ENCODE measurements at regions not wholly inside any gene's neighbourhood (a gene's known extent, or its start where the extent isn't known, plus 50 kb on each side); places are given as distances from the start of the nearest gene placed in this dataset.
A peak's percentile ranks its signal among the peaks of the same experiment; 100 is the strongest.

DNA sequence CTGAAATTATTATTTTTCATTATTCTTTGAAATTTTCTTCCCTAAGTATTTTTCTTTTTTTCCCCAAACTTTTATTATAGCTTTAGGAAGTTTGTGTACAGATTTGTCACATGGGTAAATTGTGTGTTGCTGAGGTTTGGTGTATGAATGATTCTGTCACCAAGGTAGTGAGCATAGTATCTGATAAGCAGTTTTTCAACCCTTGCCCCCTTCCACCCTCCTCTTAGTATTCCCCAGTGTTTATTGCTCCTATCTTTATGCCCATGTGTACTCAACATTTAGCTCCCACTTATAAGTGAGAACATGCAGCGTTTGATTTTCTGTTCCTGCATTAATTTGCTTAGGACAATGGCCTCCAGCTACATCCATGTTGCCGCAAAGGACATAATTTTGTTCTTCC is 103.9 kb upstream of the MAGEB2 start:
- Histone ChIP-seq H3K27ac (ENCODE audit: low read depth, low read length, poor library complexity, severe bottlenecking) (no peak overlapping the region), H3K4me1 (ENCODE audit: insufficient read depth, low read length, poor library complexity, severe bottlenecking) (no peaks in the 10 kb centered on the region), H3K9me3 (ENCODE audit: low read length) (no peaks in the 10 kb centered on the region), H3K79me2 (ENCODE audit: insufficient read depth, low read depth, low read length) (no peaks in the 10 kb centered on the region), H3K4me2 (ENCODE audit: low read length) (no peak overlapping the region), H3K9me2 (ENCODE audit: insufficient read depth, low read length) (no peaks in the 10 kb centered on the region), H3K4me3 (ENCODE audit: low read depth, low read length, poor library complexity, severe bottlenecking) (no peak overlapping the region), H2AFZ (ENCODE audit: low read length) (no peak overlapping the region), H4K20me1 (ENCODE audit: insufficient read depth, low read length) (no peaks in the 10 kb centered on the region), H3K36me3 (ENCODE audit: insufficient read depth, low read length) (no peaks in the 10 kb centered on the region)
- ChIA-PET CTCF (ENCODE audit: unreplicated experiment) (no interaction called here), POLR2A (interaction anchor here (0.9 to 1.2 kb wide), 2 partner anchors 13 to 17 kb away, joined by 3 read pairs; no protein-coding TSS in a partner anchor)
- DNase-seq (ENCODE audit: low spot score): no peak
- TF ChIP-seq CTCF (conservative IDR thresholded peaks at IDR 0.05; ENCODE audit: low read length) (no peak), EZH2phosphoT487 (IDR thresholded peaks at IDR 0.05; ENCODE audit: borderline replicate concordance, low read depth, low read length) (no peak)
- no TSS peak for BruUV-seq (replicated peaks)
- intact Hi-C loops (cut with micrococcal nuclease; ENCODE audit: unreplicated experiment): no loop called here

GRCh38 chrX:30141966-30142365 is 73.4 kb upstream of the MAGEB2 start:
- ChIA-PET POLR2A (no interaction called here), CTCF (ENCODE audit: unreplicated experiment) (no interaction called here)
- DNase-seq (ENCODE audit: low spot score): peak; percentile 27
- Histone ChIP-seq H3K27ac (ENCODE audit: low read depth, low read length, poor library complexity, severe bottlenecking) (no peak overlapping the region), H3K4me3 (ENCODE audit: low read depth, low read length, poor library complexity, severe bottlenecking) (no peak overlapping the region), H3K9me3 (ENCODE audit: low read length) (no peaks in the 10 kb centered on the region), H3K9me2 (ENCODE audit: insufficient read depth, low read length) (no peaks in the 10 kb centered on the region), H3K4me2 (ENCODE audit: low read length) (no peak overlapping the region), H4K20me1 (ENCODE audit: insufficient read depth, low read length) (no peaks in the 10 kb centered on the region), H3K79me2 (ENCODE audit: insufficient read depth, low read depth, low read length) (no peaks in the 10 kb centered on the region), H3K4me1 (ENCODE audit: insufficient read depth, low read length, poor library complexity, severe bottlenecking) (no peaks in the 10 kb centered on the region), H2AFZ (ENCODE audit: low read length) (no peak overlapping the region), H3K36me3 (ENCODE audit: insufficient read depth, low read length) (no peaks in the 10 kb centered on the region)
- intact Hi-C loops (cut with micrococcal nuclease; ENCODE audit: unreplicated experiment): loop anchor here (5.0 kb wide), 1 partner anchor 360 kb away; no protein-coding TSS in a partner anchor
- TF ChIP-seq CTCF (conservative IDR thresholded peaks at IDR 0.05; ENCODE audit: low read length) (peak; percentile 55), EZH2phosphoT487 (IDR thresholded peaks at IDR 0.05; ENCODE audit: borderline replicate concordance, low read depth, low read length) (no peak)
- BruUV-seq (replicated peaks): no TSS peak

GRCh38 chrX:30144221-30144620 is 71.1 kb upstream of the MAGEB2 start:
- H3K9me2 ChIP-seq (ENCODE audit: insufficient read depth, low read length): no peaks in the 10 kb centered on the region
- no peak overlapping the region for H2AFZ ChIP-seq (ENCODE audit: low read length)
- H3K4me3 ChIP-seq (ENCODE audit: low read depth, low read length, poor library complexity, severe bottlenecking): no peak overlapping the region
- no peak overlapping the region for H3K27ac ChIP-seq (ENCODE audit: low read depth, low read length, poor library complexity, severe bottlenecking)
- BruUV-seq (replicated peaks): no TSS peak
- ChIA-PET CTCF (ENCODE audit: unreplicated experiment) (no interaction called here), POLR2A (no interaction called here)
- no peaks in the 10 kb centered on the region for H4K20me1 ChIP-seq (ENCODE audit: insufficient read depth, low read length)
- no peaks in the 10 kb centered on the region for H3K79me2 ChIP-seq (ENCODE audit: insufficient read depth, low read depth, low read length)
- H3K9me3 ChIP-seq (ENCODE audit: low read length): no peaks in the 10 kb centered on the region
- H3K4me2 ChIP-seq (ENCODE audit: low read length): no peak overlapping the region
- no peak for TF ChIP-seq CTCF (conservative IDR thresholded peaks at IDR 0.05; ENCODE audit: low read length)
- no peak for TF ChIP-seq EZH2phosphoT487 (IDR thresholded peaks at IDR 0.05; ENCODE audit: borderline replicate concordance, low read depth, low read length)
- H3K4me1 ChIP-seq (ENCODE audit: insufficient read depth, low read length, poor library complexity, severe bottlenecking): no peaks in the 10 kb centered on the region
- DNase-seq (ENCODE audit: low spot score): no peak
- intact Hi-C loops (cut with micrococcal nuclease; ENCODE audit: unreplicated experiment): loop anchor here (5.0 kb wide), 1 partner anchor 358 kb away; no protein-coding TSS in a partner anchor
- no peaks in the 10 kb centered on the region for H3K36me3 ChIP-seq (ENCODE audit: insufficient read depth, low read length)

Data from OCI-LY7 (cell line).